Mammary epithelial cell (primary cell): ENCODE measurements at regions not wholly inside any gene's neighbourhood (a gene's known extent, or its start where the extent isn't known, plus 50 kb on each side); places are given as distances from the start of the nearest gene placed in this dataset.

Experiments
- EZH2 ChIP-seq: IDR thresholded peaks from 2 replicates; pipeline ENCODE4 v1.6.1; 2012; ENCODE audit warnings: low read length, inconsistent platforms, borderline replicate concordance
- TF ChIP-seq, protein P1 (sequence below), 2 donors: IDR thresholded peaks in 1 of 2; conservative IDR thresholded peaks in 1 of 2; 2 replicates each; pipeline ENCODE4 v1.5.1; 2011 to 2012; ENCODE audit warnings: inconsistent platforms in 2 of 2, low read length in 2 of 2, mild to moderate bottlenecking in 2 of 2, control low read depth in 1 of 2, low read depth in 1 of 2; ENCODE audit not compliant: insufficient read depth in 1 of 2; ENCODE audit errors: extremely low read depth in 1 of 2

DNA sequence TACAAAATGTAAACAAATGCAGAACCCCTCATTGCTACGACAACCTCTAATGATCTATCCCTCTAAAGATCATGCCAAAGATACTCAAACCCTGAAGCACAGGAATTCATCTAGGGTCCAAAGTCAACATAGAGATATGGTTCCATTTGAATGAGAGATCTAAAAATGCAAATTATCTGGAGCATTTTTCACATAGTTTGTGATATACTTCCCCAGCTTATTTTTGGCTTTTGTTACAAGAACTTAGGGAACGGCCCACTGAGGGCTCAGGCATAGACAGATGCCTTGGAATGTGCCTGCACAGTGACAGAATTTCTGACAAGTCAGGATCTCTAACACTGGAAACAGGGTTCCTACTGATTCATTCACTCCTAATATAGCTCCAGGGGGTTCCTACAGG lies 258.9 kb upstream of the THBS1 start:
- TF ChIP-seq, protein P1, sequence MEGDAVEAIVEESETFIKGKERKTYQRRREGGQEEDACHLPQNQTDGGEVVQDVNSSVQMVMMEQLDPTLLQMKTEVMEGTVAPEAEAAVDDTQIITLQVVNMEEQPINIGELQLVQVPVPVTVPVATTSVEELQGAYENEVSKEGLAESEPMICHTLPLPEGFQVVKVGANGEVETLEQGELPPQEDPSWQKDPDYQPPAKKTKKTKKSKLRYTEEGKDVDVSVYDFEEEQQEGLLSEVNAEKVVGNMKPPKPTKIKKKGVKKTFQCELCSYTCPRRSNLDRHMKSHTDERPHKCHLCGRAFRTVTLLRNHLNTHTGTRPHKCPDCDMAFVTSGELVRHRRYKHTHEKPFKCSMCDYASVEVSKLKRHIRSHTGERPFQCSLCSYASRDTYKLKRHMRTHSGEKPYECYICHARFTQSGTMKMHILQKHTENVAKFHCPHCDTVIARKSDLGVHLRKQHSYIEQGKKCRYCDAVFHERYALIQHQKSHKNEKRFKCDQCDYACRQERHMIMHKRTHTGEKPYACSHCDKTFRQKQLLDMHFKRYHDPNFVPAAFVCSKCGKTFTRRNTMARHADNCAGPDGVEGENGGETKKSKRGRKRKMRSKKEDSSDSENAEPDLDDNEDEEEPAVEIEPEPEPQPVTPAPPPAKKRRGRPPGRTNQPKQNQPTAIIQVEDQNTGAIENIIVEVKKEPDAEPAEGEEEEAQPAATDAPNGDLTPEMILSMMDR (conservative IDR thresholded peaks at IDR 0.05 in 1 of 2, IDR thresholded peaks at IDR 0.05 in 1 of 2; ENCODE audit: extremely low read depth in 1 of 2, insufficient read depth in 1 of 2, low read depth in 1 of 2, low read length in 2 of 2), result no peak
- no peak for TF ChIP-seq EZH2
